HepG2 (cell line): ENCODE measurements at regions not wholly inside any gene's neighbourhood (a gene's known extent, or its start where the extent isn't known, plus 50 kb on each side); places are given as distances from the start of the nearest gene placed in this dataset.

Experiments used
- ATAC-seq: fragments of 200-7000 bp; cut with Tn5 transposase; 3 replicates; pipeline ENCODE4 v1.9.1; 2020; ENCODE audit warnings: mild to moderate bottlenecking, moderate library complexity
- BruUV-seq: library from RNA; stranded (reverse); fragments of 400-500 nt; replicated peaks from 2 replicates; lab custom pipeline; 2021; lab: Mats Ljungman, UMichigan
- CTCF ChIA-PET: fragments of 300-600 bp; formaldehyde crosslinking; extraction: SDS; loops from one replicate; lab custom pipeline; 2021; ENCODE audit warnings: low total read pairs, inconsistent platforms, low intra/inter-chr PET ratio; lab: Yijun Ruan, JAX
- POLR2A ChIA-PET: fragments of 350-600 bp; sonication (Branson Sonifier 250); formaldehyde crosslinking; loops from one replicate; lab custom pipeline; 2020; ENCODE audit warnings: antibody characterized with exemption, inconsistent platforms; lab: Yijun Ruan, JAX
- DNase-seq: peaks from one replicate; pipeline ENCODE4 v3.0.0-alpha.2; 2015; ENCODE audit warnings: low spot score
- FAIRE-seq: peaks from 3 replicates; lab custom pipeline; 2011; peaks lifted over from hg19 to GRCh38; lab: Jason Lieb, UNC
- H2AFZ ChIP-seq: one replicate; pipeline ENCODE4 v1.6.1; 2011; ENCODE audit warnings: low read length, inconsistent platforms
- H3K27ac ChIP-seq: fragments of 300-600 bp; 3 replicates; pipeline ENCODE4 v1.8.0; 2011; ENCODE audit warnings: mixed run types, mild to moderate bottlenecking, mixed read lengths, low read length, inconsistent platforms; ENCODE audit not compliant: insufficient read depth; ENCODE audit errors: extremely low read length
- H3K27me3 ChIP-seq, 2 experiments: fragments of 200-600 bp in 1 of 2; 2 replicates in 1 of 2; 3 replicates in 1 of 2; pipeline versions ENCODE4 v1.6.0 to v1.8.0; 2011; ENCODE audit warnings: low read length in 2 of 2, mild to moderate bottlenecking in 2 of 2, moderate library complexity in 2 of 2, inconsistent platforms in 1 of 2; ENCODE audit not compliant: insufficient read depth in 2 of 2, control insufficient read depth in 1 of 2
- H3K36me3 ChIP-seq, 2 experiments: fragments of 200-600 bp in 1 of 2; replicated peaks in 1 of 2; 2 replicates in 1 of 2; 3 replicates in 1 of 2; pipeline versions ENCODE4 v1.5.1 to v1.8.0; 2011; ENCODE audit warnings: low read length in 2 of 2, inconsistent platforms in 1 of 2; ENCODE audit not compliant: insufficient read depth in 2 of 2, control insufficient read depth in 1 of 2
- H3K4me1 ChIP-seq: 2 replicates; pipeline ENCODE4 v1.5.1; 2012; ENCODE audit warnings: low read length, inconsistent platforms; ENCODE audit not compliant: insufficient read depth
- H3K4me2 ChIP-seq: 2 replicates; pipeline ENCODE4 v1.6.0; 2011; ENCODE audit warnings: low read depth, low read length, inconsistent platforms
- H3K4me3 ChIP-seq, 3 experiments: fragments of 200-600 bp in 1 of 3; sonication (generic), shearing (Covaris generic) in 1 of 3; replicated peaks in 1 of 3; 2 replicates each; pipeline ENCODE4 v1.5.1; 2011 to 2016; ENCODE audit warnings: low read length in 3 of 3, inconsistent platforms in 2 of 3, low read depth in 2 of 3, mild to moderate bottlenecking in 2 of 3, control low read depth in 1 of 3, mixed read lengths in 1 of 3; ENCODE audit not compliant: insufficient read depth in 1 of 3
- H3K79me2 ChIP-seq: one replicate; pipeline ENCODE4 v1.6.1; 2011; ENCODE audit warnings: low read length, inconsistent platforms; ENCODE audit not compliant: insufficient read depth
- H3K9ac ChIP-seq: 2 replicates; pipeline ENCODE4 v1.6.0; 2011; ENCODE audit warnings: mild to moderate bottlenecking, low read depth, low read length, inconsistent platforms; ENCODE audit not compliant: insufficient read depth
- H3K9me3 ChIP-seq: 2 replicates; pipeline ENCODE4 v1.5.1; 2012; ENCODE audit warnings: mild to moderate bottlenecking, low read length
- H4K20me1 ChIP-seq: 2 replicates; pipeline ENCODE4 v1.6.0; 2011; ENCODE audit warnings: inconsistent platforms, mild to moderate bottlenecking, low read length, moderate library complexity; ENCODE audit not compliant: insufficient read depth
- AKNA ChIP-seq: sonication (generic); formaldehyde crosslinking; IDR thresholded peaks from 2 replicates; pipeline ENCODE4 v1.4.0; 2020; ENCODE audit warnings: missing genetic modification reagents, borderline replicate concordance
- CBX5 ChIP-seq: sonication (generic); formaldehyde crosslinking; IDR thresholded peaks from 2 replicates; pipeline ENCODE4 v1.4.0; 2020; ENCODE audit warnings: missing genetic modification reagents, borderline replicate concordance
- FLYWCH1 ChIP-seq: sonication (generic); formaldehyde crosslinking; IDR thresholded peaks from 2 replicates; pipeline ENCODE4 v1.8.1; 2023; ENCODE audit warnings: mild to moderate bottlenecking, missing genetic modification reagents
- HES4 ChIP-seq: sonication (generic); formaldehyde crosslinking; IDR thresholded peaks from 2 replicates; pipeline ENCODE4 v1.9.0; 2021; ENCODE audit warnings: mild to moderate bottlenecking, missing genetic modification reagents, borderline replicate concordance
- IKZF5 ChIP-seq: IDR thresholded peaks from 2 replicates; pipeline ENCODE4 v1.6.1; 2018; ENCODE audit warnings: missing genetic modification reagents, mild to moderate bottlenecking, missing compliant biosample characterization
- KAT7 ChIP-seq: IDR thresholded peaks from 2 replicates; pipeline ENCODE4 v1.6.1; 2018; ENCODE audit warnings: borderline replicate concordance, missing compliant biosample characterization
- KLF15 ChIP-seq: sonication (generic); formaldehyde crosslinking; IDR thresholded peaks from 2 replicates; pipeline ENCODE4 v1.8.1; 2023; ENCODE audit warnings: borderline replicate concordance, mild to moderate bottlenecking, inconsistent platforms, missing genetic modification reagents, mixed read lengths
- PCBP1 ChIP-seq: fragments of 200-400 bp; formaldehyde crosslinking; IDR thresholded peaks from 2 replicates; pipeline ENCODE4 v1.6.1; 2017; ENCODE audit warnings: mild to moderate bottlenecking, low read depth, low read length, borderline replicate concordance
- RARG ChIP-seq: sonication (generic); formaldehyde crosslinking; IDR thresholded peaks from 2 replicates; pipeline ENCODE4 v1.4.0; 2020; ENCODE audit warnings: low read depth, mild to moderate bottlenecking, missing genetic modification reagents
- RFXAP ChIP-seq: sonication (generic); formaldehyde crosslinking; IDR thresholded peaks from 2 replicates; pipeline ENCODE4 v1.4.0; 2020; ENCODE audit warnings: missing genetic modification reagents, borderline replicate concordance
- TBX3 ChIP-seq: fragments of 450-650 bp; IDR thresholded peaks from 2 replicates; pipeline ENCODE4 v1.6.1; 2017; ENCODE audit warnings: antibody characterized with exemption, mild to moderate bottlenecking, inconsistent platforms, borderline replicate concordance
- ZBTB7B ChIP-seq: sonication (generic); formaldehyde crosslinking; IDR thresholded peaks from 2 replicates; pipeline ENCODE4 v1.4.0; 2020; ENCODE audit warnings: missing genetic modification reagents
- ZFP37 ChIP-seq: sonication (generic); formaldehyde crosslinking; IDR thresholded peaks from 2 replicates; pipeline ENCODE4 v1.4.0; 2020; ENCODE audit warnings: missing genetic modification reagents, borderline replicate concordance
- ZFP62 ChIP-seq: sonication (generic); formaldehyde crosslinking; IDR thresholded peaks from 2 replicates; pipeline ENCODE4 v1.4.0; 2020; ENCODE audit warnings: missing genetic modification reagents
- ZNF101 ChIP-seq: sonication (generic); formaldehyde crosslinking; IDR thresholded peaks from 2 replicates; pipeline ENCODE4 v1.4.0; 2020; ENCODE audit warnings: mild to moderate bottlenecking, low read depth, missing genetic modification reagents, borderline replicate concordance
- ZNF136 ChIP-seq: sonication (generic); formaldehyde crosslinking; IDR thresholded peaks from 2 replicates; pipeline ENCODE4 v1.8.1; 2022; ENCODE audit warnings: low read depth, mild to moderate bottlenecking, moderate library complexity, missing genetic modification reagents
- ZNF605 ChIP-seq: sonication (generic); formaldehyde crosslinking; IDR thresholded peaks from 2 replicates; pipeline ENCODE4 v1.8.0; 2022; ENCODE audit warnings: mild to moderate bottlenecking, missing genetic modification reagents
- ZNF7 ChIP-seq: IDR thresholded peaks from 2 replicates; pipeline ENCODE4 v1.6.1; 2016; ENCODE audit warnings: missing biosample characterization, missing genetic modification reagents
- WGBS: methylation state at CpG from one replicate; pipeline ENCODE4 v1.1.6; 2017; ENCODE audit warnings: low lambda C conversion rate; 5-methylcytosine and 5-hydroxymethylcytosine counted together
- in situ Hi-C: cut with HindIII; loops from 2 replicates; pipeline ENCODE4 v1.10.0; 2017; ENCODE audit warnings: low pct_unique_long_range_greater_than_20kb; ENCODE audit not compliant: extremely low pct_ligation_motif_present
- intact Hi-C: fragments of 100-400 bp; cut with micrococcal nuclease; formaldehyde crosslinking; loops from one replicate; pipeline ENCODE4 v1.10.0; 2022; ENCODE audit not compliant: unreplicated experiment

GRCh38 chr13:111634410-111634809 is 314.0 kb downstream of the TEX29 start:
- Histone ChIP-seq H3K27me3 (peaks cover 2 to 11% of the 10 kb centered on the region in 2 experiments; a peak in 3 of 5 replicates), H3K9me3 (no peaks in the 10 kb centered on the region), H4K20me1 (no peaks in the 10 kb centered on the region), H3K4me2 (no peak overlapping the region), H3K27ac (no peak overlapping the region), H3K79me2 (no peaks in the 10 kb centered on the region), H3K4me3 (no peak overlapping the region), H2AFZ (no peak overlapping the region), H3K36me3 (no peaks in the 10 kb centered on the region), H3K4me1 (no peaks in the 10 kb centered on the region), H3K9ac (no peak overlapping the region)
- intact Hi-C loops, result no loop called here
- 34% methylated on average over 8 of the region's 8 CpGs for WGBS
- ATAC-seq (no peak), FAIRE-seq (no peak), DNase-seq (no peak)
- BruUV-seq, result no TSS peak
- POLR2A ChIA-PET, result no interaction called here
- TF ChIP-seq TBX3 (no peak), KLF15 (no peak), ZFP37 (CRISPR knock-in tag) (no peak), ZNF136 (no peak), ZNF605 (CRISPR knock-in tag) (no peak), FLYWCH1 (CRISPR knock-in tag) (no peak), RFXAP (CRISPR knock-in tag) (no peak), PCBP1 (no peak), IKZF5 (CRISPR knock-in tag) (no peak), KAT7 (CRISPR knock-in tag) (no peak), AKNA (CRISPR knock-in tag) (no peak), ZNF101 (CRISPR knock-in tag) (no peak), RARG (CRISPR knock-in tag) (no peak), CBX5 (CRISPR knock-in tag) (no peak), ZBTB7B (CRISPR knock-in tag) (no peak), ZFP62 (no peak), ZNF7 (CRISPR knock-in tag) (no peak), HES4 (CRISPR knock-in tag) (no peak)
- CTCF ChIA-PET, result no interaction called here
- in situ Hi-C loops, result no loop called here
